ENCODE measurements at regions not wholly inside any gene's neighbourhood (a gene's known extent, or its start where the extent isn't known, plus 50 kb on each side); places are given as distances from the start of the nearest gene placed in this dataset.

- TF ChIP-seq WT1 (tag by site-specific recombination; IDR thresholded peaks at IDR 0.05) (no peak), ZNF18 (tag by site-specific recombination; IDR thresholded peaks at IDR 0.05) (no peak), ZNF747 (tag by site-specific recombination; IDR thresholded peaks at IDR 0.05) (no peak), ZFP69B (tag by site-specific recombination; IDR thresholded peaks at IDR 0.05) (no peak), ZNF830 (tag by site-specific recombination; IDR thresholded peaks at IDR 0.05; ENCODE audit: low read depth) (no peak), ZNF768 (tag by site-specific recombination; IDR thresholded peaks at IDR 0.05) (no peak), ZNF24 (tag by site-specific recombination; IDR thresholded peaks at IDR 0.05) (no peak), ZNF548 (tag by site-specific recombination; IDR thresholded peaks at IDR 0.05) (no peak), ZNF843 (tag by site-specific recombination; IDR thresholded peaks at IDR 0.05) (no peak), ZNF157 (tag by site-specific recombination; IDR thresholded peaks at IDR 0.05) (no peak), ZFHX2 (tag by site-specific recombination; conservative IDR thresholded peaks at IDR 0.05) (no peak), ZNF529 (tag by site-specific recombination; IDR thresholded peaks at IDR 0.05; ENCODE audit: insufficient replicate concordance) (no peak), ZNF404 (tag by site-specific recombination; IDR thresholded peaks at IDR 0.05) (no peak)
Observed at GRCh38 chr4:147103403-147103946, 157.8 kb upstream of the TTC29 start (continued).

- H3K4me1 ChIP-seq (ENCODE audit: control insufficient read depth, insufficient read depth, low read length): no peaks in the 10 kb centered on the region
- no peaks in the 10 kb centered on the region for H3K9me3 ChIP-seq (ENCODE audit: control insufficient read depth, insufficient read depth, low read depth, low read length)
- ChIA-PET POLR2A (no interaction called here), CTCF (no interaction called here)
- no peaks in the 10 kb centered on the region for H3K36me3 ChIP-seq (ENCODE audit: control insufficient read depth in 2 of 2, insufficient read depth in 1 of 2, low read length in 2 of 2)
- no peak overlapping the region for H3K27ac ChIP-seq (ENCODE audit: extremely low read depth, low read depth, low read length)
- H3K4me3 ChIP-seq (ENCODE audit: low read depth, low read length): no peak overlapping the region
- TF ChIP-seq MYNN (tag by site-specific recombination; IDR thresholded peaks at IDR 0.05; ENCODE audit: borderline replicate concordance) (no peak), ZNF645 (tag by site-specific recombination; IDR thresholded peaks at IDR 0.05) (no peak), ZNF785 (tag by site-specific recombination; IDR thresholded peaks at IDR 0.05) (no peak), ZNF521 (tag by site-specific recombination; IDR thresholded peaks at IDR 0.05) (no peak), FEZF1 (tag by site-specific recombination; IDR thresholded peaks at IDR 0.05) (no peak), KLF10 (tag by site-specific recombination; IDR thresholded peaks at IDR 0.05) (no peak), KLF17 (tag by site-specific recombination; IDR thresholded peaks at IDR 0.05) (no peak), ZNF302 (tag by site-specific recombination; IDR thresholded peaks at IDR 0.05; ENCODE audit: low read depth) (no peak), ZNF830 (tag by site-specific recombination; IDR thresholded peaks at IDR 0.05; ENCODE audit: low read depth) (no peak), GLI2 (tag by site-specific recombination; IDR thresholded peaks at IDR 0.05; ENCODE audit: borderline replicate concordance, low read depth) (no peak), ZNF768 (tag by site-specific recombination; IDR thresholded peaks at IDR 0.05) (no peak), ZNF623 (tag by site-specific recombination; IDR thresholded peaks at IDR 0.05) (no peak)
- TF ChIP-seq, protein P1, sequence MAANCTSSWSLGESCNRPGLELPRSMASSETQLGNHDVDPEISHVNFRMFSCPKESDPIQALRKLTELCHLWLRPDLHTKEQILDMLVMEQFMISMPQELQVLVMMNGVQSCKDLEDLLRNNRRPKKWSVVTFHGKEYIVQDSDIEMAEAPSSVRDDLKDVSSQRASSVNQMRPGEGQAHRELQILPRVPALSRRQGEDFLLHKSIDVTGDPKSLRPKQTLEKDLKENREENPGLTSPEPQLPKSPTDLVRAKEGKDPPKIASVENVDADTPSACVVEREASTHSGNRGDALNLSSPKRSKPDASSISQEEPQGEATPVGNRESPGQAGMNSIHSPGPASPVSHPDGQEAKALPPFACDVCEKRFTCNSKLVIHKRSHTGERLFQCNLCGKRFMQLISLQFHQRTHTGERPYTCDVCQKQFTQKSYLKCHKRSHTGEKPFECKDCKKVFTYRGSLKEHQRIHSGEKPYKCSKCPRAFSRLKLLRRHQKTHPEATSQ (tag by site-specific recombination; IDR thresholded peaks at IDR 0.05): no peak
- TF ChIP-seq, protein P2, sequence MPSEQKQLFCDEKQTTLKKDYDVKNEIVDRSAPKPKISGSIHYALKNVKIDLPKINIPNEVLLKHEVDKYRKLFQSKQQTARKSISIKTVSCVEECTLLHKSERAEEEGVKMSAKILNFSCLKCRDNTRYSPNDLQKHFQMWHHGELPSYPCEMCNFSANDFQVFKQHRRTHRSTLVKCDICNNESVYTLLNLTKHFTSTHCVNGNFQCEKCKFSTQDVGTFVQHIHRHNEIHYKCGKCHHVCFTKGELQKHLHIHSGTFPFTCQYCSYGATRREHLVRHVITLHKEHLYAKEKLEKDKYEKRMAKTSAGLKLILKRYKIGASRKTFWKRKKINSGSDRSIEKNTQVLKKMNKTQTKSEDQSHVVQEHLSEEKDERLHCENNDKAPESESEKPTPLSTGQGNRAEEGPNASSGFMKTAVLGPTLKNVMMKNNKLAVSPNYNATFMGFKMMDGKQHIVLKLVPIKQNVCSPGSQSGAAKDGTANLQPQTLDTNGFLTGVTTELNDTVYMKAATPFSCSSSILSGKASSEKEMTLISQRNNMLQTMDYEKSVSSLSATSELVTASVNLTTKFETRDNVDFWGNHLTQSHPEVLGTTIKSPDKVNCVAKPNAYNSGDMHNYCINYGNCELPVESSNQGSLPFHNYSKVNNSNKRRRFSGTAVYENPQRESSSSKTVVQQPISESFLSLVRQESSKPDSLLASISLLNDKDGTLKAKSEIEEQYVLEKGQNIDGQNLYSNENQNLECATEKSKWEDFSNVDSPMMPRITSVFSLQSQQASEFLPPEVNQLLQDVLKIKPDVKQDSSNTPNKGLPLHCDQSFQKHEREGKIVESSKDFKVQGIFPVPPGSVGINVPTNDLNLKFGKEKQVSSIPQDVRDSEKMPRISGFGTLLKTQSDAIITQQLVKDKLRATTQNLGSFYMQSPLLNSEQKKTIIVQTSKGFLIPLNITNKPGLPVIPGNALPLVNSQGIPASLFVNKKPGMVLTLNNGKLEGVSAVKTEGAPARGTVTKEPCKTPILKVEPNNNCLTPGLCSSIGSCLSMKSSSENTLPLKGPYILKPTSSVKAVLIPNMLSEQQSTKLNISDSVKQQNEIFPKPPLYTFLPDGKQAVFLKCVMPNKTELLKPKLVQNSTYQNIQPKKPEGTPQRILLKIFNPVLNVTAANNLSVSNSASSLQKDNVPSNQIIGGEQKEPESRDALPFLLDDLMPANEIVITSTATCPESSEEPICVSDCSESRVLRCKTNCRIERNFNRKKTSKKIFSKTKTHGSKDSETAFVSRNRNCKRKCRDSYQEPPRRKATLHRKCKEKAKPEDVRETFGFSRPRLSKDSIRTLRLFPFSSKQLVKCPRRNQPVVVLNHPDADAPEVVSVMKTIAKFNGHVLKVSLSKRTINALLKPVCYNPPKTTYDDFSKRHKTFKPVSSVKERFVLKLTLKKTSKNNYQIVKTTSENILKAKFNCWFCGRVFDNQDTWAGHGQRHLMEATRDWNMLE (tag by site-specific recombination; conservative IDR thresholded peaks at IDR 0.05; ENCODE audit: low read depth): no peak
- TF ChIP-seq, protein P3, sequence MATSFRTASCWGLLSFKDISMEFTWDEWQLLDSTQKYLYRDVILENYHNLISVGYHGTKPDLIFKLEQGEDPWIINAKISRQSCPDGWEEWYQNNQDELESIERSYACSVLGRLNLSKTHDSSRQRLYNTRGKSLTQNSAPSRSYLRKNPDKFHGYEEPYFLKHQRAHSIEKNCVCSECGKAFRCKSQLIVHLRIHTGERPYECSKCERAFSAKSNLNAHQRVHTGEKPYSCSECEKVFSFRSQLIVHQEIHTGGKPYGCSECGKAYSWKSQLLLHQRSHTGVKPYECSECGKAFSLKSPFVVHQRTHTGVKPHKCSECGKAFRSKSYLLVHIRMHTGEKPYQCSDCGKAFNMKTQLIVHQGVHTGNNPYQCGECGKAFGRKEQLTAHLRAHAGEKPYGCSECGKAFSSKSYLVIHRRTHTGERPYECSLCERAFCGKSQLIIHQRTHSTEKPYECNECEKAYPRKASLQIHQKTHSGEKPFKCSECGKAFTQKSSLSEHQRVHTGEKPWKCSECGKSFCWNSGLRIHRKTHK (tag by site-specific recombination; IDR thresholded peaks at IDR 0.05): no peak
Observed at GRCh38 chr4:147104768-147105167, 159.1 kb upstream of the TTC29 start.

All from HEK293 (cell line).